ENCODE measurements at regions not wholly inside any gene's neighbourhood (a gene's known extent, or its start where the extent isn't known, plus 50 kb on each side); places are given as distances from the start of the nearest gene placed in this dataset.

- CTCF ChIA-PET = no interaction called here
- Histone ChIP-seq H3K9ac (no peak overlapping the region), H3K27ac (ENCODE audit: low read depth in 2 of 2, low read length in 1 of 2) (no peak overlapping the region), H4K20me1 (ENCODE audit: insufficient read depth) (no peaks in the 10 kb centered on the region), H3K36me3 (replicated peaks in 1 of 2; ENCODE audit: control insufficient read depth in 1 of 2, insufficient read depth in 2 of 2, low read length in 1 of 2) (no peaks in the 10 kb centered on the region), H3K4me2 (no peak overlapping the region), H3K4me3 (ENCODE audit: low read depth in 2 of 2, low read length in 1 of 2) (no peak overlapping the region), H3K4me1 (ENCODE audit: control insufficient read depth in 1 of 2, insufficient read depth in 2 of 2, low read depth in 1 of 2, low read length in 1 of 2) (no peaks in the 10 kb centered on the region), H3K79me2 (ENCODE audit: insufficient read depth) (no peaks in the 10 kb centered on the region), H3F3A (replicated peaks; ENCODE audit: insufficient read depth) (no peaks in the 10 kb centered on the region), H2AFZ (ENCODE audit: low read depth) (no peak overlapping the region), H3K9me3 (no peaks in the 10 kb centered on the region), H3K9me2 (no peaks in the 10 kb centered on the region), H3K27me3 (ENCODE audit: insufficient read depth) (no peaks in the 10 kb centered on the region)
- POLR2A ChIA-PET = no interaction called here
- TF ChIP-seq ELF1 (IDR thresholded peaks at IDR 0.05) = no peak
- TF ChIP-seq MXI1 (IDR thresholded peaks at IDR 0.05; ENCODE audit: low read depth, low read length) = no peak
- TF ChIP-seq USF2 (IDR thresholded peaks at IDR 0.05; ENCODE audit: borderline replicate concordance, low read depth, low read length) = no peak
- no peak for TF ChIP-seq CTCF (IDR thresholded peaks at IDR 0.05)
- TF ChIP-seq FOSL2 (IDR thresholded peaks at IDR 0.05; ENCODE audit: borderline replicate concordance, low read depth) = no peak
- TF ChIP-seq TAF1 (IDR thresholded peaks at IDR 0.05; ENCODE audit: borderline replicate concordance, low read depth, low read length) = no peak
- no peak for TF ChIP-seq PBX3 (IDR thresholded peaks at IDR 0.05)
- no peak for TF ChIP-seq IRF3 (IDR thresholded peaks at IDR 0.05; ENCODE audit: low read depth, low read length)
- no peak for TF ChIP-seq POLR2AphosphoS5 (IDR thresholded peaks at IDR 0.05; ENCODE audit: low read depth, low read length)
- TF ChIP-seq FOXM1 (IDR thresholded peaks at IDR 0.05; ENCODE audit: low read depth) = no peak
- TF ChIP-seq FOXJ3 (CRISPR knock-in tag; IDR thresholded peaks at IDR 0.05) = no peak
- TF ChIP-seq SMC3 (IDR thresholded peaks at IDR 0.05; ENCODE audit: low read depth, low read length) = no peak
- no peak for TF ChIP-seq RAD21 (IDR thresholded peaks at IDR 0.05; ENCODE audit: low read length)
- DNase-seq = no peak
- WGBS (ENCODE audit: low lambda C conversion rate) = 71% methylated on average over 1 of the region's 1 CpG
Observed at GRCh38 chr11:95417832-95418231, 186.8 kb upstream of the SESN3 start.

- H3K4me1 ChIP-seq (ENCODE audit: control insufficient read depth in 1 of 2, insufficient read depth in 2 of 2, low read depth in 1 of 2, low read length in 1 of 2) = no peaks in the 10 kb centered on the region
- no peaks in the 10 kb centered on the region for H4K20me1 ChIP-seq (ENCODE audit: insufficient read depth)
- ChIA-PET CTCF (no interaction called here), POLR2A (no interaction called here)
- WGBS (ENCODE audit: low lambda C conversion rate) = 33% methylated on average over 3 of the region's 3 CpGs
- H3K9me3 ChIP-seq = no peaks in the 10 kb centered on the region
- no peaks in the 10 kb centered on the region for H3K27me3 ChIP-seq (ENCODE audit: insufficient read depth)
- no peak overlapping the region for H3K9ac ChIP-seq
- H2AFZ ChIP-seq (ENCODE audit: low read depth) = no peak overlapping the region
- no peaks in the 10 kb centered on the region for H3K9me2 ChIP-seq
- no peak for DNase-seq
- no peak overlapping the region for H3K4me3 ChIP-seq (ENCODE audit: low read depth in 2 of 2, low read length in 1 of 2)
- no peak overlapping the region for H3K4me2 ChIP-seq
- no peak overlapping the region for H3K27ac ChIP-seq (ENCODE audit: low read depth in 2 of 2, low read length in 1 of 2)
- H3F3A ChIP-seq (replicated peaks; ENCODE audit: insufficient read depth) = no peaks in the 10 kb centered on the region
- no peaks in the 10 kb centered on the region for H3K36me3 ChIP-seq (replicated peaks in 1 of 2; ENCODE audit: control insufficient read depth in 1 of 2, insufficient read depth in 2 of 2, low read length in 1 of 2)
- no peaks in the 10 kb centered on the region for H3K79me2 ChIP-seq (ENCODE audit: insufficient read depth)
- TF ChIP-seq EP300 (IDR thresholded peaks at IDR 0.05; ENCODE audit: borderline replicate concordance in 1 of 2, low read depth in 1 of 2, low read length in 1 of 2) (no peak), NRF1 (IDR thresholded peaks at IDR 0.05; ENCODE audit: low read depth, low read length) (no peak), GABPA (IDR thresholded peaks at IDR 0.05; ENCODE audit: low read depth) (no peak), MEF2A (IDR thresholded peaks at IDR 0.05; ENCODE audit: borderline replicate concordance, low read depth) (no peak), EZH2phosphoT487 (IDR thresholded peaks at IDR 0.05; ENCODE audit: borderline replicate concordance, low read depth) (no peak), IRF3 (IDR thresholded peaks at IDR 0.05; ENCODE audit: low read depth, low read length) (no peak), RAD21 (IDR thresholded peaks at IDR 0.05; ENCODE audit: low read length) (no peak), CTCF (IDR thresholded peaks at IDR 0.05) (no peak)
- TF ChIP-seq, protein P1, sequence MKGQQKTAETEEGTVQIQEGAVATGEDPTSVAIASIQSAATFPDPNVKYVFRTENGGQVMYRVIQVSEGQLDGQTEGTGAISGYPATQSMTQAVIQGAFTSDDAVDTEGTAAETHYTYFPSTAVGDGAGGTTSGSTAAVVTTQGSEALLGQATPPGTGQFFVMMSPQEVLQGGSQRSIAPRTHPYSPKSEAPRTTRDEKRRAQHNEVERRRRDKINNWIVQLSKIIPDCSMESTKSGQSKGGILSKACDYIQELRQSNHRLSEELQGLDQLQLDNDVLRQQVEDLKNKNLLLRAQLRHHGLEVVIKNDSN (IDR thresholded peaks at IDR 0.05; ENCODE audit: borderline replicate concordance, low read depth) = no peak
Observed at GRCh38 chr11:95415837-95416304, 184.9 kb upstream of the SESN3 start.
